ENCODE measurements at regions not wholly inside any gene's neighbourhood (a gene's known extent, or its start where the extent isn't known, plus 50 kb on each side); places are given as distances from the start of the nearest gene placed in this dataset.
"Not testable (repeated sequence)": the region's sequence is repeated elsewhere in the genome, so short reads cannot be mapped to it uniquely, and the experiment has no call there.

DNA sequence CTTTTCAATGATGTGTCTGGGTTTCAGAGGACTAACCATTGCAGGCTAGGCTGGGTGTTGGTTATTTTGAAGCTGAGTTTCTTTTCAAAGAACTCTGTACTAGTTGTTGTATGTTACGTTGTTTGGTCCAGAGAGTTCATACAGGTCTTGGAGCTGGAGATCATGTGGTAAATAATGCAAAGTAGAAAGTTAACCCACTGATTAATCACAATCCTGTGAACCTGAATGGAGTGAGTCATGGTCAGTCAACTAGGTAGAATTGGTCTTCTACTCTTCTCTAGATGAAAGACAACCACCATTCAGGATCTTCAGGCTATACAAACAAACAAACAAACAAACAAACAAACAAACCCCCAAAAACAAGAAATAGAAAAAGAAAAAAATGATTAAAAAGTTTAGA lies 388.9 kb upstream of the ACTBL2 start:
- FAIRE-seq, result no peak

DNA sequence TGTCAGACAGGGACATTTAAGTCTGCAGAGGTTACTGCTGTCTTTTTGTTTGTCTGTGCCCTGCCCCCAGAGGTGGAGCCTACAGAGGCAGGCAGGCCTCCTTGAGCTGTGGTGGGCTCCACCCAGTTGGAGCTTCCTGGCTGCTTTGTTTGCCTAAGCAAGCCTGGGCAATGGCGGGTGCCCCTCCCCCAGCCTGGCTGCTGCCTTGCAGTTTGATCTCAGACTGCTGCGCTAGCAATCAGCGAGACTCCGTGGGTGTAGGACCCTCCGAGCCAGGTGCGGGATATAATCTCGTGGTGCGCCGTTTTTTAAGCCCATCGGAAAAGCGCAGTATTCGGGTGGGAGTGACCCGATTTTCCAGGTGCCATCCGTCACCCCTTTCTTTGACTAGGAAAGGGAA lies 387.7 kb upstream of the ACTBL2 start:
- not testable (repeated sequence) for FAIRE-seq

DNA sequence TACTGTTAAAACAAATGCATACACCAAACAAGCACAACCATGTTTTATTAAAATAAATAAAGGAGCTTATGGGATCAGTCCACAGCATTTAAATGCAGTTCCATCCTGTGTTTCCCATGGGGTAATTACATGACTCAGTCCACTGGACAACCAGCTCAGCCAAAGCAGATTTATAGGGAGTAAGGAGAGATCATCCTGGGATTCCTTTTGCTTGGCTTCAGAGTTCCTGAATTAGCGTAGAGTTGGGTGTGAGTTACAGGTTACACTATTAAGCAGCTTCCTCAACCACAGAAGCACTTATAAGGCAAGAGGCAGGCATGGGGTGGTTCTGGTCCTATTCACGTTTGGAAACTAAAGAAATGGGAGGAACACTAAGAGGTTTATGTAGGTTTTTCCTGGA lies 381.1 kb upstream of the ACTBL2 start:
- FAIRE-seq, result no peak

- FAIRE-seq, result no peak
These were observed 380.3 kb upstream of the ACTBL2 start for GRCh38 chr5:57862942-57863341.

- no peak for FAIRE-seq
These were observed 379.9 kb upstream of the ACTBL2 start for GRCh38 chr5:57862471-57862911.

DNA sequence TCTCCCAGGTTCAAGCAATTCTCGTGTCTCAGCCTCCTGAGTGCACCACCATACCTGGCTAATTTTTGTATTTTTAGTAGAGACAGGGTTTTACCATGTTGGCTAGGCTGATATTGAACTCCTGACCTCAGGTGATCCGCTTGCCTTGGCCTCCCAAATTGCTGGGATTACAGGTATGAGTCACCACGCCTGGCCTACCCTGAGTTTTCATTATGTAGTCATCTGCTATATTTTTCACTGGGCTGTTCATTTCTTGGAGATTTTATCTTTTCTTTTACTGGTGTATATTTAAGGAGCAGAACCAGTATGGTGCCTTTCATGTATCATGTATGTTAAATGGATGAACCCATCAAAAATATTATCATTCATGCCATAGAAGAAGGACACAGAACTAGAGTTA lies 377.0 kb upstream of the ACTBL2 start:
- FAIRE-seq, result no peak

DNA sequence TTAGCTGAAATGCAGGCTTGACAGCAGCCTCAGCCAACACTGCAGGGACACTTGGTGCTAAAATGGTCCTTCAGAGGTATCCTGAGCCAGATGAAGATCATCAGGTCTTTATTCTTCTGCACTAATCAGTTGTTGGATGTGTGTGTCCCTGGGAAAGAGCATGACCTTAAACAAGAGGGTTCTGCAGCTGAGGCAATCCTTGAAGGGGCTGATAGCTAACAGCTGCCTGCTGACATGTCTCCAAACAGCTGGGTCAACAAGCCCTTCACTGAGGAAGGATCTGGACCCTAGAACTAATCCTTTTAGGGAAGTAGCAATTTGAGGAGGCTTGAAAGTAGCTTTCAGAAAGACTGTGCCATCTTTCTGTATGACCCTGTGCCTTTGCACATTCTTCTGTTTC lies 376.3 kb upstream of the ACTBL2 start:
- FAIRE-seq, result no peak

DNA sequence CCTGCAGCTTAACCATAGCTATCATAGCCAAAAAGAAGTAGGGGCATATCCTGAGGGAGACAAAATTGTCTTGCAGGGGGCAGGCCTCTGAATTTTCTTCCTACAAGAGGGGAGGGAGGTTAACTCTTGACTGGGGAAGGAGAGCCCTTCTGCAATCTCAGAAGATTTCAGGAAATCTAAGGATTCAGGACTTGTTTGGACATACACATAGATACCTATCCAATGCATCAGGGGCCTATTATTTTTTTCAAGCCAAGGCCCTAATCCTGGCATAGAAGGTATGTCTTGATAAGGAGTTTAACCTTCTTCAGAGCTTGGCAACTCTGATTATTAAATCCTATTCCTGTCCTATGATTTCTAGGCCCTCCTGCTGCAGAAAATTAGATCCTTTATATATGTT lies 375.1 kb upstream of the ACTBL2 start:
- FAIRE-seq, result no peak

DNA sequence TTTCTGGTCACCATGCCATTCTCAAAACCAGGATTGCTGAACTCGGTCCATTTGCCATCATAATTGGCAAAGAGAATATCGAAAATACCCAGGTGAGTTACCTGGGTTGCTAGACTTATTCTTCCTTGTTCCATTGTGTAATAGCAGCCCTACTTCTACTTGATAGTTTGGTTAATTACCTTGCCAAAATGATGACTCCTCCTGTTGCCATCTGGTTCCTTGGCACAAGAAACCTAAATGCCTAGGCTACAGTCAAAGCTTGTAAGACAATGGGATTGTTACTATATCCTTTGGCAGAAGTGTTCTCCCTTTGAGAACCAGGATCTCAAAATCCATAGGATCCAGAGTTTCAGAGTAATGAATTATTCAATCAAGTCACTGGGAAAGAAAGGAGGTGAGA lies 373.2 kb upstream of the ACTBL2 start:
- FAIRE-seq, result no peak

GRCh38 chr5:57853929-57854697 lies 371.5 kb upstream of the ACTBL2 start:
- FAIRE-seq, result no peak

DNA sequence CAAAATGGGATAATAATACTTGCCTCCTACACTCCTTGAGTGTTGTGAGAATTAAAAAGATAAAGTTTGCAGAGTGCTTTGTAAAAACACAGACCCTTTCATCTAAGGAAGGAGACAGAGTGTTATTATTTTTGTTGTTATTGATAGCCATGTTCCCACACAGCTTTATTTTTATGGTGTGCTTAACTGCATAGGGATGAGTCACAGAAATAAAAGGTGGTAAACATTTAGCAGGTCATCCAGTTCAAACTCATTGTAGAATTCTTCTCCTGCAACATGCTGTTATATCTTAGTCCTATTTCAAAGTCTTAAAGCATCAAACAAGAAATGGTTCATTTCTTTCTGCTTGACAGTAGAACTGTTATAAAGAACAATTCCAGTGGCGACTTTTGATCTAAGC lies 367.5 kb upstream of the ACTBL2 start:
- no peak for FAIRE-seq

DNA sequence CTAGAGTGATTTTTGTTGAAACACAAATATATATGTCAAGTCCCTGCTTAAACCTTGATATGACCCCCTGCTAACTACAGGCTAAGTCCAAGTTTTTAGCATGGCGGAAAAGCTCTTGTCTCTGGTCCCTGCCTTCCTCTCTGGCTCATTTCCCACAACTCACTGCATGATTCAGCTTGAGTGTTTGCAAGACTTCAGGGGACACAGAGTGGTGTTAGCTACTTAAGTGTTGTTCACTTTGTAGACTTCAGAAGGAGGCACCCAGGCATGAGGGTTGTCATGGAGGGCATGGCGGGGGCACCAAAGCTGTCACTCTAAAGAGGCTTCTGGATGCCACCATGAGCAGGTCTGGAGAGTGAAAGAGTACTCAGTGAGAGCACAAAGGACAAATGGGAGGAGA lies 362.4 kb upstream of the ACTBL2 start:
- FAIRE-seq, result no peak

- no peak for FAIRE-seq
These were observed 361.8 kb upstream of the ACTBL2 start for GRCh38 chr5:57844410-57844809.

- FAIRE-seq, result no peak
These were observed 360.4 kb upstream of the ACTBL2 start for GRCh38 chr5:57843059-57843367.

DNA sequence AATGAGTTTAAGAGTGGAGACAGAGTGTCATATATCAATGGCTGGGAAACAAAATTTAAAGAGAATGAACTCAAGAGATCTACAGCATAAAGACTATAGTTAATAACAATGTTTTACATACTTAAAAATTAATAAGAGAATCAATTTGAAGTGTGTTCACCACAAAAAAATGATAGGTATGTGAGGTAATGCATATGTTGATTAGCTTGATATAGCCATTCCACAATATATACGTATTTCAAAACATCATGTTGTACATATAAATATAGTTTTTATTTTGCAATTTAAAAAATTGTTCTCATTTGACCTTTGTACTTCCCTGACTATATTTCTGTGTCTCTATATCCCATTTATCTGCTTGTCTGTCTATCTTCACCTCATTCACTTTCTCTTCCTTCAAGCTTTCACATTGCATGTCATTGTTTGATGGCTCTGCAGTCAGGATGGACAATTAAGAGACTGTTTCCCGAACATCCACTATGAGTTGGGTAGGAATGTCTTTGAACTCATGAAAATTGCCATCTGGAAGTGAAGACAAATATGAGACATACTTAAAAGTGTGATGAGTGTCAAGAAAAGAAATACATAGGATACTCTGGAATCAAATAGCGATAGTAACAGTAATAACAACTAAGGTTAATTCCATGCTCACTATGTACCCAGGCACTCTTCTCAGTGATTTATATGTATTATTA lies 359.9 kb upstream of the ACTBL2 start:
- no peak for FAIRE-seq

DNA sequence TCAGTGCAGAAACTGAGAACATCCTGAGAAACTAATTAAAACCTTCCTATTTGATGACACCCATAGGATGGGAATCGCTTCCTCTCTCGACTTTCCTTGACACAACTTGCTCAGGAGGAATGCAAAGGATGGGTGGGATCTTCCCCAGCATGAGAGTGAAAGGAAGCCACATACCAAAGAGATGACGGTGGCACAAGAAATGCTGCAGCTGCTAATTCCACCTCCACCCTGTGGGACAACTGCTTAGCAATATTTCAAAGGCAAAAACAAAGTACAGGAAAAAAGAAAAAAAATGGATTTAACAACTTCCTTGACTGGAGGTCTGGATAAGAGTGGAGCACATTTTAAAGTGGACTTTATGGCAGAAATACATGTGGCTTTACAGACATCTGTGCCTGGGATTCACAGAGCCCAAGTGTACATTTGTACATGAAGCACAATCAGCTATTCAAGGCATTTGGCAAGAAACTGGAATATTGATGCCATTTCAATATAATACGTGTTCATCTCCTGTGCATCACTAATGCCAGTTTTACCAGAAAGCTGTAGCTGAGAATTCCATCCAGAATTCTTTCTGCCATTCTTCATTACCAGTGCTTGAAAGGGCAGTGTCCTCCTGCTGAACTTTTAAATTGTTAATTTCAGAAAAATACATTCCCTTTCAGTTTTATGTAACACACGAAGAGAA lies 359.2 kb upstream of the ACTBL2 start:
- no peak for FAIRE-seq

DNA sequence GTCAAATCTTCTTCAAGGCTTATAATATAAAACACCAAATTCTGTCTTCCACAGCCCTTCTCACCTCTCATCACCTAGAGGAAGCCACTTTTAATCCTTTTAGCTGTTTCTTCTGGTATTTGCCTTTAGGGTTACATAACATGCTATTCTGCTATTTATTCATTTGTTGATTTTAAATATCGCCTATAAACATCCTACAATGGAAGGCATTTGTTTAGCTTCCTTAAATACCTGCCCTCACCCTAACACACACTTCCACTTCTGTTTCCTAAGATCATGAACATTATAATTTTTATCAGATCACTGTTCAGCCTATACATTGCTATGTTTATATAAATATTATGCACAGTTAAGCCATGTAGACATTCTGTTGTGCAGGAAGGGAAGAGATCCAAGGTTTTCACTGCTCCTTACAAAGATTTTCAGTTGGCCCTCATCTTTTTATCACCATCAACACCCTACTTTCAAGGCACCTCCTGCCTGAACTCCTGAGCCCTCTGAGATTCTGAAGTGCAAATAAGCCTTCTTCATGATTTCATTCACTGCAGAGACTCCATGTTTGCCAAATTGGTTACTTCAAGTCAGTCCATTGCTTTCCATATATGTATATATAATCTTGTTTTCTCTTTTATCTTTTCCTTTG lies 356.9 kb upstream of the ACTBL2 start:
- no peak for FAIRE-seq

DNA sequence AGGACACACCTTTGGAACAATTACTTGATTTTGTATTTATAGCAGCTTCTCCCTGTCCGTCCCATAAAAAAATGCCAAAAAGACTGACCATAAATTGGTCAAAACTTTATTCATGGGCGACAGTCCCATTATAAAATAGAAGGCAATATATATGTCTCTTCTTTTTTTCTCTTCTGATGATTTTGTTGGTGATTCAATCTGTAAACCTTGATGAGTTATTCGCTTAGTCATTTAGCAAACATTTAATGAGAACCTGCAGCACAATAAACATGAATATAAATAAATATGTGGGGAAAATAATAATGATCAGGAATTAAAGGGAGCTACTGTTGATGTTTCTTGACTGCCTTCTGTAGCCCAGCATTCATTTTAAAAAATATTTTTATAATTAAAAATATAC lies 356.4 kb upstream of the ACTBL2 start:
- no peak for FAIRE-seq

DNA sequence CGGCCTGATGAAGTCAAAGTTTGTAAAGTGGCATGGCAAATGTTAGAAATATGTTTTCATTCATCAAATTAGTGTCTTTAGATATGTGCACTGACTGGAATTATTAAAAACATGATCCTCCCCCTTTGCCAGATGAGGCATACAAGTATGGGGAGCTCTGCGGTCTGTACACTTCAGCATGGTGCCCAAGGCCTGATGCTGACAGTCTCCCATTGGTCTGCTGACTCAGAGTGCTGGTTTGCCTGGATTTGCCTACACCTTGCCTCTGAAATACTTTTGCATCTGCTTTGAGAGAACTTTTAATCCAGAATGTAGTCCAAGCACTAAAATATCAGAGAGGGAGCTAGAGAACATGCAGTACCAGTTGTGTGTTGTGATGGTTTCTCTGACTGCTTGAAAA lies 354.3 kb upstream of the ACTBL2 start:
- FAIRE-seq, result no peak

DNA sequence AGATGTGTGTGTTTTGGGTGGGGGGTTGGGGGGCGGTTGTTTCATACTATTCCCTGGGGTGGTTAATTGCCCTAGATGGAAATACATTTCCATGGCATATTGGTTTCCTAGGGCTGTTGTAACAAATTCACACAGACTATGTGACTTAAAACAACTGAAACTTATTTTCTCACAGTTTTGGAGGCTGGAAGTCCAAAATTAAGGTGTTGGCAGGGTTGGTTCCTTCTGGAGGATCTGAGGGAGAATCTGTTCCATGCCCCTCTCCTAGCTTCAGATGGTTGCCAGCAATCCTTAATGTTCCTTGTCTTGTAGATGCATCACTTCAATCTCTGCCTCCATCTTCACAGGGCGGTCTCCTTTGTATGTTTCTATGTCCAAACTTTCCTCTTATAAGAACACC lies 353.7 kb upstream of the ACTBL2 start:
- FAIRE-seq, result no peak

DNA sequence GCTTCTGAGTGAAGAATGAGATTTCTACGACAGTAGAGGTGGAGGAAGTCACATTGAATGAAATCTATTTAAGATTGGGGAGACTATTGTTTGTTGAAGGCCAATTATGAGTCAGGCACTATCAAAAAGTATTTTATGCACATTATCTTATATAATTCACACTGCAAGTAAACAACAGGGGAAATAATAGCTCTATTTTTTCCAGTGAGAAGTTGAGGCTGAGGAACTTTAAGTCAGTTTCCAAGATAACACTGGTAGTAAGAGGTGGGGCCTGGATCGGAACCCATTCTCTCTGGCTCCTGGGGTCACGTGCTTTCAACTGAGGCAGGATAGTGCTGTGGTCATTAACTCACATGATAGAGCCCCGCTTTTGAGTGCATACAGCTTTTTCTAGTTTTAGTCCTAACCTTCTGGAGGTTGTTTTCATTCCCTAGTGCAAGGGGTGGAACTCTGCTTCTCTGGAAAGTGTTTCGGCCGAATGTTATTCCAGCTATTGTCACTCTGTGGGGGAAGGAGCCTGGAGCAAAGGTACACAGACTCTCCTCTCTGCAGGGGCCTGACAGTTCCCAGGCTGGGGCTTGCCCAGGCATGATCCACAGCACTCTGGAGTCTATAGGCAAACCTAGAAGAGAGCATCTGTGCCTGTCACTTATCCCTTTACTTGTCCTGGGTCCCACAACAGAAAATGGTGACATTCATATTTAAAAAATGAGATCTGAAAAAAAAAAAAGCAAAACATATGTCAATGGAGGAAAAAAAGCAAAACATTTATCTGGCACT lies 352.4 kb upstream of the ACTBL2 start:
- FAIRE-seq, result no peak

DNA sequence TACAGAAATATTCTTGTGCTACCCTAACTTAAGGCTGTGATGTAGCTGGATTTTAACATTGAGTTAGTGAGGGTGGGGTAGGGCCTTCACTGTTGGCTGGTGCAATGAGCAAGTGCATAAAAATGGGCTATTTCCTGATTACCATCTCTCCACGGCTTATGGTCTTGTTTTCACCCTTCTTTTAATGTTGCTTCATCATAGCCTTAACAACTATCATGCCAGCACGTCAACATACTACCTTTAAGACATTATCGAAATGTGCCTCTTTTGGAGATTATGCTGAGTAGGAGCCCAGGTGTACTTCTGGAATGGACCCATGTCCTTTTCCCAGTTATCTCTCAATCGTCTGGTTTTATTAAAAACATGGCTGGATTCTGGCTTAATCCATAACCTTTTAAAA lies 350.9 kb upstream of the ACTBL2 start:
- no peak for FAIRE-seq

DNA sequence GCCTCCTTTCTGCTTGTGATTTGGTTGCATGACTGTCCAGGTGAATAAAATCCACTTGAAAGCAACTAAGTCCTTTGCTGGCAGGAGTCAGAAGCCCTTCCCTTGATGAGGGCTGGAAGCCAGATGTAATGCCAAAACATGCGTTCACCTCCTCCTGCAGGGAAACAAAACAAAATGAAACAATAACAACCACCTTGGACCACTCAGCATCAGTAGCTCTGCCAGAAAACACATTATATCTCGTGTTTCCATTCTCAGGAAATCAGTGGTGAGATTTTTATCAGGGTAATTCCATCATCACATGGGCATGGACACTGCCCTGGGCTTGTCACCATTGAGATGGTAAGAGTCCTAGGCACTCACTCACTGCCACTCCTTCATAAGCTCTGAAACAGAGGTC lies 350.3 kb upstream of the ACTBL2 start:
- FAIRE-seq, result no peak

Data from colon (tissue), 2 donors.